Upper lobe of right lung (tissue), 1 donor: ENCODE measurements at regions not wholly inside any gene's neighbourhood (a gene's known extent, or its start where the extent isn't known, plus 50 kb on each side); places are given as distances from the start of the nearest gene placed in this dataset.

Experiments
- ATAC-seq: fragments of 200-7000 bp; cut with Tn5 transposase; one replicate; pipeline ENCODE4 v1.9.1; 2020; ENCODE audit warnings: mild to moderate bottlenecking, moderate library complexity
- DNase-seq: peaks from one replicate; pipeline ENCODE4 v3.0.0-alpha.2; 2020
- H3K27ac ChIP-seq: fragments of 200-600 bp; one replicate; pipeline ENCODE4 v1.8.0; 2022
- H3K27me3 ChIP-seq: fragments of 200-600 bp; one replicate; pipeline ENCODE4 v1.8.0; 2022; ENCODE audit warnings: mild to moderate bottlenecking
- H3K36me3 ChIP-seq: fragments of 200-600 bp; one replicate; pipeline ENCODE4 v1.8.0; 2022
- H3K4me1 ChIP-seq: fragments of 200-600 bp; one replicate; pipeline ENCODE4 v1.8.0; 2022
- H3K4me3 ChIP-seq: fragments of 200-600 bp; one replicate; pipeline ENCODE4 v1.8.0; 2022; ENCODE audit warnings: mild to moderate bottlenecking
- H3K9me3 ChIP-seq: fragments of 200-600 bp; one replicate; pipeline ENCODE4 v1.8.0; 2022
- CTCF ChIP-seq: fragments of 200-600 bp; IDR thresholded peaks from one replicate; pipeline ENCODE4 v1.8.0; 2022; ENCODE audit warnings: antibody characterized with exemption
- intact Hi-C: fragments of 100-400 bp; cut with DNase I; formaldehyde crosslinking; loops from one replicate; pipeline ENCODE4 v1.11.0; 2022
- donor health status: DM: no; HTN: yes; CAD: no; lungs with severe emphysema.

GRCh38 chr13:90531744-90532143 lies 815.7 kb upstream of the MIR17HG start:
- ATAC-seq (no peak), DNase-seq (no peak)
- no peak overlapping the region for H3K4me3 ChIP-seq
- no peak overlapping the region for H3K27ac ChIP-seq
- H3K9me3 ChIP-seq = no peaks in the 10 kb centered on the region
- no peaks in the 10 kb centered on the region for H3K4me1 ChIP-seq
- no peak for TF ChIP-seq CTCF
- intact Hi-C loops = no loop called here
- no peaks in the 10 kb centered on the region for H3K27me3 ChIP-seq
- H3K36me3 ChIP-seq = no peaks in the 10 kb centered on the region

DNA sequence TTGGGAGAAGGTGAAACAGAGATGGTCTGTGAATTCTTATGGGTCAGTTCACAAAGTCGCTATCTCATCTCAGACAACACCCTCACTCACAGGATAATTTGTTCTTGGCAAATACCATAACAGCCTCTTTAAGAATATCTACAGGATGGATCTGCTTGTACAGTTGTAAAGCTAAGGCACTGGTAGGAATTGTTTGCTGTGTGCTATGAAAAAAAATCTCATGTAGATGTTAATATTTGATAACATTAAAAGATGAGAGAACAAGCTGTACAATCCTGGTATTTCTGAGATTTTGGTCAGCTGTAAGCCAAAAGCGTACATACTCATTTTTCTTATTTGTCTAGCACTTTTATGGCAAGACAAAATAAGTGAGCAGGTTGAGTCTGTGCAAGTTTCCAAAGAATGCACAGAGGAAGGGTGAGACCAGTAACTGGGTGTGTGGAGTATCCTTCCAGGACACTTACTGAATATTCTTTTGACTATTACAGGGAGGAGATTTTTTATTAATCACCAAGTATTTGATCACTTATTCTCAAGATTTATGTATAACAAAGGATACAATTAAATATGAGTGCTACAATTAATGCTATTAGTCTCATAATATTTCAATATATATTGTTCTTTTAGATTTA lies 814.5 kb upstream of the MIR17HG start:
- ATAC-seq (no peak), DNase-seq (no peak)
- H3K27me3 ChIP-seq = no peaks in the 10 kb centered on the region
- intact Hi-C loops = no loop called here
- no peak for TF ChIP-seq CTCF
- H3K9me3 ChIP-seq = no peaks in the 10 kb centered on the region
- no peak overlapping the region for H3K4me3 ChIP-seq
- no peaks in the 10 kb centered on the region for H3K4me1 ChIP-seq
- no peak overlapping the region for H3K27ac ChIP-seq
- no peaks in the 10 kb centered on the region for H3K36me3 ChIP-seq

GRCh38 chr13:90533866-90534265 lies 813.6 kb upstream of the MIR17HG start:
- intact Hi-C loops = no loop called here
- no peak for TF ChIP-seq CTCF
- H3K36me3 ChIP-seq = no peaks in the 10 kb centered on the region
- H3K27me3 ChIP-seq = no peaks in the 10 kb centered on the region
- no peak for ATAC-seq
- DNase-seq = no peak
- H3K27ac ChIP-seq = no peak overlapping the region
- no peaks in the 10 kb centered on the region for H3K4me1 ChIP-seq
- H3K4me3 ChIP-seq = no peak overlapping the region
- no peaks in the 10 kb centered on the region for H3K9me3 ChIP-seq

DNA sequence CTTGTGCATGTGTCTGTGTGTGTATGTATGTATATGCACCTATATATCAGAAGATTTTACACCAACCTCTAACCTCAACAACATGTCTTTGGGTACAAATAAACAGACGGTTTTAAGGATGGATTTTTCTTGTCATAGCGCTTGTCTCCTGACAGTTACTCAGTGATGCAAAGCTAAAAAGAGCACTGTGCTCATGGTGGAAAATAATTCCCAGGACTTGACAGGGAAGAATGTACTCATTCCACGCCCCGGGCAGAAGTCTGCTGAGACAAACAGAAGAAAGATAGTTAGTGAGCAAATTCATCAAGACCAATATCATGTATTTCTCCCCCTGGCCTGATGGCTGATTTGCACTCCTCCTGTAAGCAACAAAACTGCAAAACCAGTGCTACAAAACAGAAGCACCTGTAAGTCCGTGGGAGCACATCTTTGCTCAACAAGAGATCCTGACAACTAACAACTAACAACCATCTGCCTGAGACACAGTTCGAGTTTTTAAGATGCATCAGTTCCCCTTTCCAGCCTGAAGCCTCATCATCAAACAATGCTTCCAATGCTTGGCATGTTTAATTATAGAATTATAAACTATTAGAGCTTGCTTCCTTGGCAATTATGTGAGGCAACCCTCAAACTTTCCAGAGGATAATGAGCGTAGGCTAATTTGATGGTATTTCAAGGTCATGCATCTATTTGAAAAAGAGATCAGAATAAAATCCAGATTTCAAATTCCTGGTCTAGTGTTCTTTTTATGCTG lies 812.7 kb upstream of the MIR17HG start:
- intact Hi-C loops = no loop called here

GRCh38 chr13:90535421-90535820 lies 812.1 kb upstream of the MIR17HG start:
- intact Hi-C loops = no loop called here
- DNase-seq (no peak), ATAC-seq (no peak)
- H3K9me3 ChIP-seq = no peaks in the 10 kb centered on the region
- no peaks in the 10 kb centered on the region for H3K4me1 ChIP-seq
- H3K27ac ChIP-seq = no peak overlapping the region
- H3K4me3 ChIP-seq = no peak overlapping the region
- no peak for TF ChIP-seq CTCF
- H3K27me3 ChIP-seq = no peaks in the 10 kb centered on the region
- no peaks in the 10 kb centered on the region for H3K36me3 ChIP-seq

More for the DNA sequence above, 812.7 kb upstream of the MIR17HG start:
- no peak for TF ChIP-seq CTCF
- H3K4me3 ChIP-seq = no peak overlapping the region
- H3K27ac ChIP-seq = no peak overlapping the region
- H3K36me3 ChIP-seq = no peaks in the 10 kb centered on the region
- no peaks in the 10 kb centered on the region for H3K4me1 ChIP-seq
- DNase-seq = no peak
- no peaks in the 10 kb centered on the region for H3K27me3 ChIP-seq
- no peak for ATAC-seq
- H3K9me3 ChIP-seq = no peaks in the 10 kb centered on the region
